ENCODE measurements at regions not wholly inside any gene's neighbourhood (a gene's known extent, or its start where the extent isn't known, plus 50 kb on each side); places are given as distances from the start of the nearest gene placed in this dataset.
"Not testable (repeated sequence)": the region's sequence is repeated elsewhere in the genome, so short reads cannot be mapped to it uniquely, and the experiment has no call there.

DNA sequence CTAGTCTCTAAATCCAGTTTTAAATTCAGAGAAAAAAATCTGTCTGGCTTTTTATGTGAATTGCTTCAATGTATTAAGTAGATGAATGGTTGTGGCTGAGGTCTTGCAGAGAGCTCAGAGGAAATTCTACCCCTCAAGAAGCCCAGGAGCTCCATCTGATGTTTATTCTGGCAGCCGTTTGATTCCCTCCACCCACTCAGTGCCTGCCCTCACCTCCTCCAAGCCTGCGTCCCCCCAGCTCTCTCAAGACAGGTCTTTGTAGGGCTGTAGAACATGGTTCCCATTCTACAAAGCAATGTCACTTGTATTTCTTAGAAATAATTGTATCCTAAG, 366.3 kb downstream of the ANAPC1 start:
- not testable (repeated sequence) for DNase-seq; H3K27ac ChIP-seq (ENCODE audit: low read depth in 1 of 2, low read length in 1 of 2); H3K36me3 ChIP-seq (ENCODE audit: control insufficient read depth in 4 of 4, insufficient read depth in 4 of 4, low read length in 4 of 4); H3K9me3 ChIP-seq (ENCODE audit: control insufficient read depth in 4 of 4, insufficient read depth in 3 of 4, low read length in 3 of 4); H3K27me3 ChIP-seq (ENCODE audit: control insufficient read depth in 3 of 3, insufficient read depth in 3 of 3, low read length in 2 of 3); H3K4me3 ChIP-seq; ATAC-seq (ENCODE audit: insufficient read depth, low FRiP score); H3K9ac ChIP-seq (ENCODE audit: insufficient read depth in 1 of 2, low read length in 2 of 2)
- peaks cover 0 to 10% (median 0%) of the 10 kb centered on the region in 5 donors for H3K4me1 ChIP-seq (ENCODE audit: control insufficient read depth in 5 of 5, insufficient read depth in 5 of 5, low read length in 5 of 5)
- WGBS, 2 donors, result 66 to 94% methylated on average over 2 of the region's 2 CpGs

DNA sequence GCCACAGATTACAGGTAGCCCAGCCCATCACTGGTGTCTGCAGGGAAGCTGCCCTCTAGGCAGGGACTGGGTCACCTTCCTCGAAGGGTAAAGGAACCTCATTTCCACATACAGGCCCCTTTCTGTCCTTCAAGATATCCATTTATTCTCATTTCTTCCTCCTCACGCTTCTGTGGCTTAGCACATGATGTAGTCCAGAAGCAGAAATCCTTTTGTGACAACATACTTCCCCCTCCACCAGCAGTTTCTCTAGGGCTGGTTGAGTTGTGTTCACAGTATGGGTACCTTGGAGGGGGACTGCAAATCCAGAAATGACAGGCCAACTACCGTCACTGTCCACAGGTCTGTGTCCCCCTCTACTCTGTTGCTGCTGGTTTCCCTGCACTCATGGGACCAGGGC, 364.9 kb downstream of the ANAPC1 start:
- no peak overlapping the region for H3K4me3 ChIP-seq
- H3K36me3 ChIP-seq (ENCODE audit: control insufficient read depth in 4 of 4, insufficient read depth in 4 of 4, low read length in 4 of 4), result no peaks in the 10 kb centered on the region
- peaks cover 0 to 14% (median 0%) of the 10 kb centered on the region in 5 donors for H3K4me1 ChIP-seq (ENCODE audit: control insufficient read depth in 5 of 5, insufficient read depth in 5 of 5, low read length in 5 of 5)
- WGBS, 2 donors, result 40 to 71% methylated on average over 3 of the region's 3 CpGs
- H3K27ac ChIP-seq (ENCODE audit: low read depth in 1 of 2, low read length in 1 of 2), result no peak overlapping the region
- no peaks in the 10 kb centered on the region for H3K9me3 ChIP-seq (ENCODE audit: control insufficient read depth in 4 of 4, insufficient read depth in 3 of 4, low read length in 3 of 4)
- H3K27me3 ChIP-seq (ENCODE audit: control insufficient read depth in 3 of 3, insufficient read depth in 3 of 3, low read length in 2 of 3), result no peaks in the 10 kb centered on the region
- DNase-seq, result no peak
- no peak for ATAC-seq (ENCODE audit: insufficient read depth, low FRiP score)
- no peak for TF ChIP-seq CTCF (IDR thresholded peaks at IDR 0.05; ENCODE audit: control extremely low read depth, extremely low read depth)
- H3K9ac ChIP-seq (ENCODE audit: insufficient read depth in 1 of 2, low read length in 2 of 2), result no peak overlapping the region

DNA sequence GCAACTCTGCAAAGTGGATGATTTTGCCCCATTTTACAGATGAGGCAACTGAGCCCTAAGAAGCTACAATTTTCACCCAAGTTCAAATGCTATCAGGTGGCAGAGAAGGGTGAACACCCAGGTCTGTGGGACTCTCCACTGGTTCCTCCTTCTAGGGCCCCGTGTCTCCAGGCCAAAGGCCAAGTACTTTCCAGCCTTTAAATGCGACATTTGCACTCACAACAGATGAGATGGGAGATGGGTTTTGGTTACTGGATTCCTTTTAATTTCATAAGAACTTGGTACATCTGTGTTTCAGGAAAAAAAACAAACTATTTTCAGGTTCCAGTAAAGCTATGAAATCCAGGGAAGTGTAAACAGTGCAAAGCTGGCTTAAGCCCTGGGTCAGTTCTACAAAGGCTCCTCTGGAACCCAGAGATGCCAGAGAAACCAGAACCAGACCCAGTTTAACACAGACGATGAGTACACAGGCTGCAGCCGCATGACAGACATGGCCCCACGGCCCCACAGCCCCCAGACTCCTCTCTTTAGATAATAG, 361.7 kb downstream of the ANAPC1 start:
- Histone ChIP-seq H3K27ac (ENCODE audit: low read depth in 1 of 2, low read length in 1 of 2) (no peak overlapping the region), H3K4me3 (no peak overlapping the region), H3K9me3 (ENCODE audit: control insufficient read depth in 4 of 4, insufficient read depth in 3 of 4, low read length in 3 of 4) (no peaks in the 10 kb centered on the region), H3K27me3 (ENCODE audit: control insufficient read depth in 3 of 3, insufficient read depth in 3 of 3, low read length in 2 of 3) (no peaks in the 10 kb centered on the region), H3K36me3 (ENCODE audit: control insufficient read depth in 4 of 4, insufficient read depth in 4 of 4, low read length in 4 of 4) (no peaks in the 10 kb centered on the region), H3K4me1 (ENCODE audit: control insufficient read depth in 5 of 5, insufficient read depth in 5 of 5, low read length in 5 of 5) (peaks cover 0 to 14% (median 0%) of the 10 kb centered on the region in 5 donors), H3K9ac (ENCODE audit: insufficient read depth in 1 of 2, low read length in 2 of 2) (no peak overlapping the region)
- 66 to 77% methylated on average over 5 of the region's 5 CpGs for WGBS, 2 donors
- DNase-seq (no peak), ATAC-seq (ENCODE audit: insufficient read depth, low FRiP score) (no peak)
- TF ChIP-seq CTCF (IDR thresholded peaks at IDR 0.05; ENCODE audit: control extremely low read depth, extremely low read depth), result no peak

DNA sequence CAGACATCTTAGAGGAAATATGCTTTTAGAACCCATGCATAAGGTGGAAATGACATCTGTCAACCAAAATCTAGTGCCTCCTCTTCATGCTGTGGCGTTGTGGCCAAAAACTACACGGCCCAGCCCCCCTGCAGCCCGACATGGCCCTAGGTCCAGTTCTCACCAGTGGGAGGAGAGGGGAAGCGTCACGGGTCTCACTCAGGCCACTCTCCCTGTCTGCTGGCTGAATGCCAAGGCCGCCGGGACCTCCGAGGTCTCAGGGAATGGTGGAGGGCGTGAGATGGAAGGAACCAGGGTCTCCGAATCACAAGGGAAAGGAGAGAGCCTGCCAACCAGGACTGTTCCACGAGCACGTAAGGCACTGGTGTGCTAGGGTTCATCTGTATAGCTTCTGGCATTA, 361.0 kb downstream of the ANAPC1 start:
- Histone ChIP-seq H3K9ac (ENCODE audit: insufficient read depth in 1 of 2, low read length in 2 of 2) (no peak overlapping the region), H3K4me1 (ENCODE audit: control insufficient read depth in 5 of 5, insufficient read depth in 5 of 5, low read length in 5 of 5) (peaks cover 0 to 14% (median 0%) of the 10 kb centered on the region in 5 donors), H3K36me3 (ENCODE audit: control insufficient read depth in 4 of 4, insufficient read depth in 4 of 4, low read length in 4 of 4) (no peaks in the 10 kb centered on the region), H3K27me3 (ENCODE audit: control insufficient read depth in 3 of 3, insufficient read depth in 3 of 3, low read length in 2 of 3) (no peaks in the 10 kb centered on the region), H3K9me3 (ENCODE audit: control insufficient read depth in 4 of 4, insufficient read depth in 3 of 4, low read length in 3 of 4) (no peaks in the 10 kb centered on the region), H3K4me3 (no peak overlapping the region), H3K27ac (ENCODE audit: low read depth in 1 of 2, low read length in 1 of 2) (no peak overlapping the region)
- ATAC-seq (ENCODE audit: insufficient read depth, low FRiP score), result no peak
- 69 to 79% methylated on average over 12 of the region's 12 CpGs for WGBS, 2 donors
- DNase-seq, result peak in 2 of 3 donors; percentile 27 to 30
- TF ChIP-seq CTCF (IDR thresholded peaks at IDR 0.05; ENCODE audit: control extremely low read depth, extremely low read depth), result no peak

- H3K9ac ChIP-seq (ENCODE audit: insufficient read depth in 1 of 2, low read length in 2 of 2); DNase-seq; H3K27me3 ChIP-seq (ENCODE audit: control insufficient read depth in 3 of 3, insufficient read depth in 3 of 3, low read length in 2 of 3); H3K4me3 ChIP-seq; H3K9me3 ChIP-seq (ENCODE audit: control insufficient read depth in 4 of 4, insufficient read depth in 3 of 4, low read length in 3 of 4); ATAC-seq (ENCODE audit: insufficient read depth, low FRiP score); H3K27ac ChIP-seq (ENCODE audit: low read depth in 1 of 2, low read length in 1 of 2); H3K36me3 ChIP-seq (ENCODE audit: control insufficient read depth in 4 of 4, insufficient read depth in 4 of 4, low read length in 4 of 4): not testable (repeated sequence)
- peaks cover 0 to 12% (median 0%) of the 10 kb centered on the region in 5 donors for H3K4me1 ChIP-seq (ENCODE audit: control insufficient read depth in 5 of 5, insufficient read depth in 5 of 5, low read length in 5 of 5)
- 91 to 94% methylated on average over 2 to 4 of the region's 4 CpGs for WGBS, 2 donors
These were observed 359.0 kb downstream of the ANAPC1 start for GRCh38 chr2:111525026-111525425.

GRCh38 chr2:111526041-111526639, 357.9 kb downstream of the ANAPC1 start:
- peaks cover 0 to 11% (median 0%) of the 10 kb centered on the region in 5 donors for H3K4me1 ChIP-seq (ENCODE audit: control insufficient read depth in 5 of 5, insufficient read depth in 5 of 5, low read length in 5 of 5)
- 51 to 71% methylated on average over 7 of the region's 7 CpGs for WGBS, 2 donors
- not testable (repeated sequence) for H3K4me3 ChIP-seq; H3K36me3 ChIP-seq (ENCODE audit: control insufficient read depth in 4 of 4, insufficient read depth in 4 of 4, low read length in 4 of 4); ATAC-seq (ENCODE audit: insufficient read depth, low FRiP score); H3K9me3 ChIP-seq (ENCODE audit: control insufficient read depth in 4 of 4, insufficient read depth in 3 of 4, low read length in 3 of 4); H3K9ac ChIP-seq (ENCODE audit: insufficient read depth in 1 of 2, low read length in 2 of 2); H3K27ac ChIP-seq (ENCODE audit: low read depth in 1 of 2, low read length in 1 of 2); DNase-seq; H3K27me3 ChIP-seq (ENCODE audit: control insufficient read depth in 3 of 3, insufficient read depth in 3 of 3, low read length in 2 of 3)

Measured in lung (tissue), 11 donors.